ENCODE measurements at regions not wholly inside any gene's neighbourhood (a gene's known extent, or its start where the extent isn't known, plus 50 kb on each side); places are given as distances from the start of the nearest gene placed in this dataset.
A peak's percentile ranks its signal among the peaks of the same experiment; 100 is the strongest.
"Not testable (repeated sequence)": the region's sequence is repeated elsewhere in the genome, so short reads cannot be mapped to it uniquely, and the experiment has no call there.

DNA sequence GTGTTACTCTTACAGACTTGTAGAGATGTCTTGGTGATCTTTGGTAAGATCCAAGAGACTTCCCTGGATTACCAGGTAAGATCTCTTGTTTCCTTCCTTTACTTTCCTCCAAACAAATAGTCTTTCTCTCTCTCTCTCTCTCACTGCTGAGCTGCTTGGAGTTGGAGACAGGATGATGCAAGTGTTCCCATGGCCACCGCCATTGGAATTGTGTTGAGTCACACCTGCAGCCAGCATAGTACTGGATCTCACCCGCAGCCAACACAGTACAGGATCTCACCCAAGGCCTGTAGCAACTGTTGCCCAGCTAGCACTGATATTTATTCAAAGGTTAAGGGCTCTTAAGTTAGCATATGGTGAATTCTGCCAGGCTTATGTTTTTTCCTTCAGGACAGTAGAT is 1080.9 kb downstream of the FAT4 start:
- no peak for DNase-seq

DNA sequence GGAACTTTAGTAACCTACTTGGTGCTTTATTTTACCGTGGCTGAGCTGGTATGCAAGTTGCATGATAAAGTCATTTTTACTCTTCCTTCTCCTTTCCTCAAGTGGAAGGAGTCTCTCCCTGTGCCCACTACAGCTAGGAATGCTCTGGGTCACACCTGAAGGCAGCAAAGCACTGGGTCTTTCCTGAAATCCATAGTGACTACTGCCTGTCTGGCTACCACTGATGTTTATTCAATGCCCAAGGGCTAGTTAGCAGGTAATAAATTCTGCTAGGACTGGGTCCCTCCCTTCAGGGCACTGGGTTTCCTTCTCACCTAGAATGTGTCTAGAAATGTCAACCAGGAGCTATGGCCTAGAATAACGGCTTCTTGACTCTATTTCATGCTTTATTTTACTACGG is 1081.4 kb downstream of the FAT4 start:
- DNase-seq, result no peak

DNA sequence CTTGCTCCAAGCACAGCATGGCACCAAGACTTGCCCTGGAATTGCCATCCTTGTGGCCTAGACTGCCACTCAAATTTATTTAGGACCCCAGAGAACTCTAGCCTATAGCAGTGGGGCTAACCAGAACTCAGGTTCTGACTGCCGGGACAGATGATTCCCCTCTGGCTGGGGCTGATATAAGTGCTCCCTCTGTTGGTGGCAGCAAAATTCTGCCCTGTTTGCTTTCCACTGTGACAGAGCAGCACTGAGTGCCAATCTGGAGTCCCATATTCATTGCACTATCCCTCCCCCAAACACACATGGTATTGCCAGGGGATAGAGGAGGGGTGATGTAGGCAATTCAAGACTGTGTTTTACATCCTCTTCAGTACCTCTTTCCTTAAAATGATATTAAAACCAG is 1081.9 kb downstream of the FAT4 start:
- DNase-seq, result no peak

DNA sequence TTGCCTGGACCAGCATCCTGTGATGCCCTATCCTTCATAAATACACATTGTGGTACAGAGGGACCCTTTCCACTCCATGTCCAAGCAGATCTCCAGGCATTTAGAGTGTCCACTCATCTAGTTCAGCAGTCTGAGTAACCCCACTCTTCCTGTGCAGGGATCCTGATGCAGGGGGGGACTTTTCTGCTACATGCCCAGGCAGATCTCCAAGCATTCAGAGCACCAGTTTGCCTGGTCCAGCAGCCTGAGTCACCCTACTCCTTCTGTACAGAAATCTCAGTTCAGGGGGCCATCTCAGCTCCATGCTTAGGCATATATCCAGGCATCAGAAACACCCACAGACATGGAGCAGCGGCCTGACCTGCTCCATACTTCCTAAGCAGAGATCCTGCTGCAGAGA is 1089.8 kb downstream of the FAT4 start:
- DNase-seq, result no peak

DNA sequence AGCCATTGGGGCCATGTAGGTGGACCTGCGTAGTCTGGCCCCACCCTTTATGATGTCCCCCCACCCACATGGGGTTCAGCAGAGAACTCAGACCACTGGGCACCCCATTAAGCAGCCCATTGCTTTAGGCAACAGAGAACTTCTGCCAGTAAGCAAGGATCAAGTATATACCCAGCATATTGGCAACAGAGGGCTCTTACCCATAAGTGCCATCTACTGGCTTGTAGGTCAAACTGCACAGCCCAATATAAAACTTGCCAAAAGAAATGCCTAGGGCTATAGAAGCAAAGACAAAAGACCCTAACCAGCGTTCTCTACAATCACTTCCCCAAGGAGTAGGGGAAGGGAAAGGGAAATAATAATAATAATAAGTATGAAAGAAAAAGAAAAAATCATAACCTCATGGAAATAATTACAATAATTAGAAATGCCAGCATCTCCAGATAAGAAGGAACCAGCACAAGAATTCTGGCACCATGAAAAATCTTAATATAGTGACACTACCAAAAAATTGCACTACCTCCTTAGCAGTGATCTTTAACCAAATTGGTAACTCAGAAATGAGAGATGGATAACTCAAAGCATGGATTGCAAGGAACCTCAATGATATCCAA is 1090.7 kb downstream of the FAT4 start:
- peak; percentile 12 for DNase-seq

DNA sequence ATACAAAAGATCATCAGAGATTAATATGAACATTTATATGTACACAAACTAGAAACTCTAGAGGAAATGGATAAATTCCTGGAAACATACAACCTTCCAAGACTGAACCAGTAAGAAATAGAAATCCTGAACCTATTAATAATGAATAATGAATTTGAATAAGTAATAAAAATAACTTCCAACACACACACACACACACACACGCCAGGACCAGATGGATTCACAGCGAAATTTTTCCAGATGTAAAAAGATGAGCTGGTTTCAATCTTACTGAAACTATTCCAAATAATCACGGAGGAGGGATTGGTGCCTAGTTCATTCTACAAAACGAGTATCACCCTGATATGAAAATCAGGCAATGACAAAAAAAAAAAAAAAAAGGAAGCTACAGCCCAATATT is 1095.0 kb downstream of the FAT4 start:
- DNase-seq, result no peak

DNA sequence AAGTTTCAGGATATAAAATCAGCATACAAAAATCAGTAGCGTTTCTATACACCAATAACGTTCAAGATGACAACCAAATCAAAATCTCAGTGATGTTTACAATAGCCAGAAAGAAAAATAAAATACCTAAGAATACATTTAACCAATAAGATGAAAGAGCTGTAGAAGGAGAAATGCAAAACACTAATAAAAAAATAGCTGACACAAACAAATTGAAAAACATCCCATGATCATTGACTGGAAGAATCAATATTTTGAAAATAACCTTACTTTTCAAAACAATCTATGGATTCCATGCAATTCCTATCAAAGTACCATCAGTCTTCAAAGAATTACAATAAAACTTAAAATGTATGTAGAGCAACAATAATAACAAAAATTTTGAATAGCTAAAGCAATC is 1096.3 kb downstream of the FAT4 start:
- DNase-seq, result no peak

DNA sequence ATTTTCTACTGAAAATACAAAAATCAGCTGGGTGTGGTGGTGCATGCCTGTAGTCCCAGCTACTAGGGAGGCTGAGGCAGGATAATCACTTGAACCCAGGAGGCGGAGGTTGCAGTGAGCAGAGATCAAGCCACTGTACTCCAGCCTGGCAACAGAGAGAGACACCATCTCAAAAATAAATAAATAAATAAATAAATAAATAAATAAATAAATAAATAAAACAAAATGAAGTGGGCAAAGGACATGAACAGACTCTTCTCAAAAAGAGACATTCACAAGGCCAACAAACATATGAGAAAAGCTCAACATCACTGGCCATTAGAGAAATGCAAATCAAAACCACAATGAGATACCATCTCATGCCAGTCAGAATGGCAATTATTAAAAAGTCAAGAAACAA is 1097.6 kb downstream of the FAT4 start:
- not testable (repeated sequence) for DNase-seq

DNA sequence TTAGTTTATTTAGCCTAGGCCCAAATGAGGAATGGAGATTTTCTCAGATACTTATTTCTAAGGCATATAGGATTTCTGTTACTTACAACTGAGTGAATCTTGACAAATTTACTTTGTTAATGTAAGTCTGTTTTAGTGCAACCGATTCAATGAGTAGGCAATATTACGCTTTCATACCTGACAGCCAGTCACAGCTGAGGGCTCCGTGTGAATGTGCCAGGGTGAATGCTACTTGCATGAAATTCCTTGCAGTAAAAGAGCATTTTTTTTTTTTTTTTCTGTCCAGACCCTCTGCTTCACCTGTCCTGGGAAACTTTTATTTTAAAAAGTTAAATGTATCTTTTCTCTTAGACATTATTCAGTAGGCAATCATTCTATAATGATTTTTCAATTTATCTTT is 1100.0 kb downstream of the FAT4 start:
- DNase-seq, result no peak

DNA sequence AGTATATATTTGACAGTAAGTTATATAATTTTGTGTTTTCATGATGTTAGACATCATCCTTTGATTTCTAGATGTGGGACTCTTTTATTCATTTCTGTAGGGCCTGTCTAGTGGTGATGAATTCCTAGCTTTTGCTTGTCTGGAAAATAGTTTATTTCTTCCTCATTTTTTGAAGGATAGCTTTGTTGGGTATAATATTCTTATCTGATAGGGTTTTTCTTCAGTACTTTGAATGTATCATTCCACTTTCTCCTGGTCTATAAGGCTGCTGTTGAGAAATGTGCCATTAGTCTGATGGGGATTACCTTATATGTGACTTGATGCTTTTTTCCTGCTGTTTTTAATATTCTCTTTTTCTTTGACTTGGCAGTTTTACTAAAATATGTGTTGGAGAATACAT is 1104.5 kb downstream of the FAT4 start:
- no peak for DNase-seq

DNA sequence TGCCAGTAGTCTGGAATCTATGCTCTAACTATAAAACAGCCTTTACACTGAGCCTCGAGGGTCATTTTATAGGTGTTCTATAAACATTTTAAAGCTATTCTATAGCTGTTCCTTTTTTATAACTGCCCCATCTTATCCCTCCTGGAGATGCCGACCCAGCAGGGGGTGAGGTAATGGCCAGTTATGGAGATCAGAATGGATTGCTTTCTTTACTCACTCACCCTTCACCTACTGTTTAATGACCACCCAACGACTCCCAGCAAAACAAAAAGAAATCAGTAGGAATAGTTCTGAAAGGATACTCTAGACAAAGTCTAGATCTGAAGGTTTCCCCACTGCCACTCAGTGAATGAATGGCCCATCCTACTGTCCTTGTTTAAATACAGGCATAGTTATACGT is 1113.1 kb downstream of the FAT4 start:
- DNase-seq, result no peak

DNA sequence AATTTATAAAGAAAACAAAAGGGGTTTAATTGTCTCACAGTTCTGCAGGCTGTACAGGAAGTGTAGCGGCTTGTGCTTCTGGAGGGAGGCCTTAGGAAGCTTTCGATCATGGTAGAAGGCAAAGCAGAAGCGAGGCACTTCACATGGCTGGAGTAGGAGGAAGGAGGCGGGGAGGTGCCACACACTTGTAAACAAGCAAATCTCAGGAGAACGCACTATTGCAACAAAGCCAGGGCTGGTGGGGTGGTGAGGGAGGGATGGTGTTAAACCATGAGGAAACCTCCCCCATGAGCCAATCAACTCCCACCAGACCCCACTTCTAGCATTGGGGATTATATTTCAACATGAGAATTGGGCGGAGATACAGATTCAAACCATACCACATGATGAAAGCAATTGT is 1116.3 kb downstream of the FAT4 start:
- no peak for DNase-seq

DNA sequence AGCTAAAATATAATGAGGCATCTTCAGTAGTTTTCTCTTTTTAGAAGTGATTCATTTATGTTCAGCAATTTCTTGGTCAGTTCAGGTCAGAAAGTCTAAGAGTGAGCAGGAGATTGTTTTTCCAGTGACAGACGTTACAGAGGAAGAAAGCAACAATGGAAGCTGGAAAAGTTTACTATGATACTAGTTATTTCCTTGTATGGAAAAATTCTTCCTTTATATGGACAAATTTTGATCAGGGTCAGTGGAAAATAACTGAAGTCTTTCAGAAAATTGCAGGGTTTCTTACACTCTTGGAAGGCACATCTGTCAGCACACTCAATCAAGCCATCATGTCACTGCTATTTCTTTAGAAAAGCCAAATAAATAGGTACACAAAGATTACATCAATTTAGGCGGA is 1120.7 kb downstream of the FAT4 start:
- no peak for DNase-seq

DNA sequence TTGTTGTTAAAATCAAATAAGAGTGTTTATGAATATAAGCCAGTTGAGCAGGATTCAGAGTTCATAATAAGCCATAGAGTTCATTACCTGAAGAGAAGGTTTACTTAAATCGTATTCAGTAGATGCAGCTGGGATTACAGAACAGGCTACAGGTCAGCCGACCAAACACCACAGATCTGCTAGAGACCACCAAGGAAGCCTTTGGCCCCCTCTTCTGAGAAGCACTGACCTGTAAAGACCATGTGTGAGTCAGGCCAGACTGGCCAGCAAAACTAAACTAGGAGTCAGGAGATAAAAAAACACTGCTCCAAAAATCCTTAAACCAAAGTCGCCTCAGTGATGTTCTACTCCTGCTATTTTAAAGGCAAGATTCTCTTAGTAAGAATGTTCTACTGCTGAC is 1125.5 kb downstream of the FAT4 start:
- DNase-seq, result no peak

DNA sequence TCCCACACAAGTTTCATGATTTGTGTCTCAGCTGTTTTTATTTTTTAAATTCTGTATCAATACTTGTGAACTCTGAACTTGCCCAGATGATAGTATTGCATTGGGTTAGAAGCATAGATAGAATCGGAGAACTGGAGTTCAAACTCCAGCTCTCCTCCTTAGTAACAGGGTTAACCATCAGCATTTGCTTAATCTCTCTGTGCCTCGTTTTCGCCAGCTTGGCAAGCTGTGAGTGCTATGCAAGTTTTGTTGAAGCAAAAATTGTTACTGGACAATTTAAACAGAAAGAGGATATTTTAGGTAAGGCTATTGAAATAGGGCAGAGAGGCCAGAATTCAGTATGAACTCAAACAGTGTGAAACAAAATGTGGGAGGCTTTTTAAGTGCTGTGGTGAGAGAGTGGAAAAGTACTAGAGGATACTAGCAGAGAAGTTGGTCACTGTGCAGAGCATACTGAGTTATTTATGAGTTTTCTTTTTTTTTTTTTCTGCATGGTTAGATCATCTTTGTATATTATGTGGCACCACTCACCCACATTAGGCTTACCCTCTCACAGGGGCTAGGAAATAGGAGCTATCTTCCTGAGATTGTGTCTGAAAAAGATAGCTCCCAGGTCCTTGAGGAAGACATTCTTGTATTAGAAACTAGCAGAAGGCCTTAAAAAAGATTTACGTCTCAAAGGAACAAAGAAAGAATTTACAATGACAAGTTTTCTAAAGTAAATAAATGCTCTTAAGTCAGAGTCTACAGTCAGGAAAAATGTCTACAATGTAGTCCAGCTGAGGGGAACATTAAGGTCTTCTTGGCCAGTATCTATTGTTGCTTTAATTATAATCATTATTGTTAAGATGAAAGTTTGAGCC is 1126.6 kb downstream of the FAT4 start:
- no peak for DNase-seq

DNA sequence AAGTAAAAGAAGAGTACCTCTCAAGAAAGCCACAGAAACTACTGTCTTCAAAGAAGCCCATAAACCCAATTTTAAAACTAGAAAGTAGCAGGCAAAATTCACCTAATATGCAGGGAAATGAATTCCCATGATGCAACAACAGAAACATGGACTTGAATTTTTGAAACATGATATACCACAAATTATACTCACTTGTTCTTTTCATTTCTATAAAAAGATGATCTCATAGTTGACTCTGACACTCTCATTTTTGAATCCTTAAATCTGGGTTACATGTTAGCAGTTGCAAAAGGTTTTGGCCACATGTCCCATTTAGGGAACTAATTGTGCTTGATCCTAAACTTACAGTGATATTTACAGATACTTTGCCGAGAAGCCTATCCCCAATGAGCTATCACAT is 1130.8 kb downstream of the FAT4 start:
- no peak for DNase-seq

DNA sequence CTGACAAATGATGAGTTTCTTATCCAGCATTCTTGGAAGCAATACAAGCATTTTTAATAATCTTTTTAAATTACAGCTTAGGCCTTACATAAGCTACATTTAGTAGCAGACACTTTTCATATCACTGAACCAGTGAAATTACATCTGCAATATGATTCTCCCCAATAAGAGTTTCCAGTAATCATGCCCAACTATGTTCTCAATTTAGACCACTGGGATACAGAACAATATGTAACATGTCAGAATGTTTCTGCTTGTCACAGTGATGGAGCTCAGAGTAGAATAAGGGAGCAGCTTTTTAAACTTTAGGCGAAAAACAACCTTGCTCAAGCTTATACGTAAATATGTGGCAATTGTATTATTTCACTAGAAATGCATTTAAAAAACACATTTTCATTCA is 1132.2 kb downstream of the FAT4 start:
- no peak for DNase-seq

DNA sequence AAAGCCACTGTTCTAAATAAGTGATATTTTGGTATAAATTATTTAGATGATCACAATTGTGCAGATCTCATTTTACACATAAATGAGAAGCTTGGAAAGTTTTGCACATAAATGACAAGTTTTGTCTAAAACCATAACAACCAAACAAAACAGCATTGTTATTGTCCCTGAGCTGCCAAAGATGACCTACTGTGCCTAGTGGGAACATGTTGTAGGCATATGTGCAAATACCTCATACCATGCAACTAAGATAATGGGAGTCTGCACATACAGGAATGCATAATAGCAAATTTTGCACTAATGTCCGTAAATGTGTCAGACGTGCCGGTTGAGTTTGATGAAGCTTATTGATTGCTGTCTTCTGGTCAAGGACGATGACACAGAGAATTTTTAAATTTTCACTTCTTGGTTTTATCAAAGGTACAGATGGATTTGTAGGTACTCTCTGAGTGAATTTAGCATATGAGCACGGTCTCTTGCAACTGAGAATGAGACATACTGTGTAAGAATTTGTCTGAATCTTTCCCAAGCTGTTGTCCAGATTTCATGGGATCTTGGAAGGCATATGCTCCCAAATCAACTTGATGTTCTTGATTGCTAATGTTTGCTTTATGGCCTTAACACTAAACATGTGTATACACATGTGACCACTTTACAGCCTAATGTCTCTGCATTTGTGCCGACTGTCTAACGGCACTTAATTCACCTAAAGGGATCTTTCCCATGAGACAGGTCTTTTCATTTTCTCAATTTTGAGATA is 1133.5 kb downstream of the FAT4 start:
- no peak for DNase-seq

DNA sequence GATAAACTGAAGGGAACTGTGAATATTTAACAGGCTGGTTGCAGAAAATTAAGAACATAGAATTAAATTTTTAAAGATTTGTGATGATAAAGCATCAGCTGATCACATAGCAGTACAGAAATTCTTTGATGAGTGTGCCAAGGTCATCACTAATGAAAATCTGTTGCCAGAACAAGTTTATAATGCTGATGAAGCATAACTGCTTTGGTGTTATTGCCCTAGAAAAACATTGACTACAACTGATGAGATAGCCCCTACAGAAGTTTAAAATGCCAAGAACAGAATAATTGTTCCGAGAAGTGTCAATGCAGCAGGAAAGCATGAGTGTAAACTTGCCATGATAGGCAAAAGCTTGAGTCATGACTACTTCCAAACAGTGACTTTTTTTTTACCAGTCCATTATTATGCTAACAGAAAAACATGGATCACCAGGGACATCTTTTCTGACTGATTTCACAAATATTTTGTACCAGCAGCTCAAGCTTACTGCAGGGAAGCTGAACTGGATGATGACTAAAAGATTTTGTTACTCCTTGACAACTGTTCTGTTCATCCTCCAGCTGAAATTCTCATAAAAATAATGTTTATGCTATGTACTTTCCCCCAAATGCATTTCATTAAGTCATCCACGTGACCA is 1136.6 kb downstream of the FAT4 start:
- DNase-seq, result no peak

DNA sequence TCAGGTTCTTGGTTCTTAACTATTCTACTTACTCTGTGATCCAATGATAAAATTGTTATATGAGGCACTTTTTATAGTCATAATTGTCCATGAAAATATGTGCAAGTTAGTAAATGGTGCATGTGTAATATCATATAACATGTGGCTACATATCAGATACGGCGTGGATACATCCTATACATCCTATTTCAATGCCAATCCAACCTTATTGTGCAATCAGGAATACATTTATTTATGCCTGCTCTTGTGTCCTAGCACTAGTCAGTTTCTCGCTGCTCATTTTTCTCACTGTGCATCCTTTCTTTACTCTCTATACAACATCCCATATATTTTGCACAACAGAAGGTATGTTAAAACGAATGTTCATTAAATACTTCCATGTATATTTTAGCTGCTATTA is 1141.1 kb downstream of the FAT4 start:
- DNase-seq, result no peak

DNA sequence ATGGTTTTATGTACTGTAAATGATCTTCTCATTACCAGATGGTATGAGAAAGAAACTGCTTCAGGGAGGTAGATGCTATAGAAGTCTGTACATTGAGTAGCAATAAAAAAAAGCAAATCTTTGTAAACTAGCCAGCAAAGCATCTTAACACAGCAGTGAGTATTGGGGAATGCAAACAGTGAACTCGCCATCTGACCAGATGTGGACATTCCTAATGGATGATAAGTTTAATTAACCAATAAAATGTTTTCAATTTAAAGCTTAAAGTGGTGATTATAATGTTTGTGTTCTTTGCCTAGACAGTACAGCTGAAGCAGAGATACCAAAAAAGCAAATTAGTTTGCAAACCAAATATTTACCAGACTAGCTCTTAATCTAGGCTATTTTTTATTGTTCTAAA is 1144.2 kb downstream of the FAT4 start:
- no peak for DNase-seq

DNA sequence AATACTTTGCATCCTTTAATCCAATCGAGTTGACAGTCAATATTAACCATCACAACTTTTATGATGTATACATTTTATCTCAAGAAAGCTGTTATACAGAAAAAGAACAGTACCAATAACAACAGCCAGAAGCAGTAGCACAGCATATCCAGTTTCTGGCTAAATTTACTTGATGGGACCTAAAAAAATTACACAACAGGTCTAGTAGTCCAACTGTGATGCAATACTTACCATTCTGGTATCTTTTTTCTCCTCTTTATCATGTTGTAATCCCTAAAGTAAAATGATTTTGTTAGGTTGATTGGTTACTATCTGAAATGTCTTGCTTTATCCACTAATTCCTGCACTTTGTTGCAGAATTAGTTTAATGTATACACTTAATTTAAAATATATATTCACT is 1150.6 kb downstream of the FAT4 start:
- DNase-seq, result no peak

DNA sequence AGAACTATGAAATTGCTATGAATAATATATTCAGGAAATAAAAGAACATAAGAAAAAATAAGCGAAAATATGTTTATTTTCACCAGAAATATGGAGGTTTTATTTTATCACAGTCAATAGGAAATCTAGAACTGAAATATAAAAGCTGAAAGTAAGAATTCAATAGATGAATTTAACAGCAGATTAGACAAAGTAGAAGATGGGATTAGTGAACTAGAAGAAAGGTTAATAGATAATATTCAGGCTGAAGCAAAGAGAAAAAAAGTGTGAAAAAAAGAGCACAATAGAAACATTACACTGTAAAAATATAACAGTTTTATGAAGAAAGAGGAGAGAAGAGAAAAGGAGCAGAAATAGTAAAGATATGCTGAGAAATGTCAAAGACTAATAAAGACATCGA is 1152.1 kb downstream of the FAT4 start:
- DNase-seq, result no peak

DNA sequence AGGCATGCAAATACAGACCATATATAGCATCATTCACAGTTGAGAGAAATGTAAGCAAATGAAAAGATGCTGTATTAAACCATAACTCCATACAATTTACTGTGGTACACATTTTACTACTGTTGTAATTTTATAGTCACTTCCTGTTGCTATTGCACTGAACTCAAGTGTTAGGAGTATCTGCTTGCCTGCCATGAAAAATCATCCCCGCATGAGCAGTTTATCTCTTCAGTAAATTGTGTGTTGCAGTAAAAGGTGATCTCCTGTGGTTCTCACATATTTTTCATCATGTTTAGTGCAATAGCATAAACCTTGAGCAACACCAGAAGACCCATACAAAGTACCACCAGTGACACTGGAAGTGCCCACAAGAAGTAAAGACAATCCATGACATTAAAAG is 1153.4 kb downstream of the FAT4 start:
- no peak for DNase-seq

Data from activated CD4-positive, alpha-beta T cell treated with anti-CD3 and anti-CD28 coated beads, Interleukin-10, Interleukin-2, amounts not matched to agents 100 ng/mL and 50 ng/mL, durations not matched to agents 16 hours and 8 hours (primary cell).